ENCODE measurements at regions not wholly inside any gene's neighbourhood (a gene's known extent, or its start where the extent isn't known, plus 50 kb on each side); places are given as distances from the start of the nearest gene placed in this dataset.

GRCh38 chr18:25798046-25798445 is 292.4 kb downstream of the SS18 start:
- H3K4me1 ChIP-seq (ENCODE audit: insufficient read depth, low read length, poor library complexity, severe bottlenecking), result no peaks in the 10 kb centered on the region
- no peaks in the 10 kb centered on the region for H3K9me3 ChIP-seq (ENCODE audit: low read depth, low read length, poor library complexity, severe bottlenecking)
- TF ChIP-seq EZH2 (IDR thresholded peaks at IDR 0.05; ENCODE audit: borderline replicate concordance, low read depth, low read length, poor library complexity, severe bottlenecking) (no peak), CTCF (conservative IDR thresholded peaks at IDR 0.05; ENCODE audit: low read depth, low read length) (no peak)
- H3K4me3 ChIP-seq (ENCODE audit: low read depth, low read length, poor library complexity, severe bottlenecking), result no peak overlapping the region
- intact Hi-C loops (cut with micrococcal nuclease; ENCODE audit: unreplicated experiment), result no loop called here
- CTCF ChIA-PET, result no interaction called here
- POLR2A ChIA-PET (ENCODE audit: low non-redundant PET), result no interaction called here
- H3K36me3 ChIP-seq (ENCODE audit: insufficient read depth, low read length, poor library complexity, severe bottlenecking), result no peaks in the 10 kb centered on the region
- no peak overlapping the region for H3K27ac ChIP-seq (ENCODE audit: low read depth, low read length, poor library complexity, severe bottlenecking)
- BruUV-seq (replicated peaks), result no TSS peak
- H3K27me3 ChIP-seq (replicated peaks; ENCODE audit: insufficient read depth, low read depth, low read length, poor library complexity), result no peaks in the 10 kb centered on the region
- no peak for DNase-seq (ENCODE audit: low spot score)

- TF ChIP-seq CTCF (conservative IDR thresholded peaks at IDR 0.05; ENCODE audit: low read depth, low read length), result no peak
- TF ChIP-seq EZH2 (IDR thresholded peaks at IDR 0.05; ENCODE audit: borderline replicate concordance, low read depth, low read length, poor library complexity, severe bottlenecking), result no peak
- no peaks in the 10 kb centered on the region for H3K9me3 ChIP-seq (ENCODE audit: low read depth, low read length, poor library complexity, severe bottlenecking)
- no peak for DNase-seq (ENCODE audit: low spot score)
- intact Hi-C loops (cut with micrococcal nuclease; ENCODE audit: unreplicated experiment), result no loop called here
- H3K4me1 ChIP-seq (ENCODE audit: insufficient read depth, low read length, poor library complexity, severe bottlenecking), result no peaks in the 10 kb centered on the region
- CTCF ChIA-PET, result no interaction called here
- H3K4me3 ChIP-seq (ENCODE audit: low read depth, low read length, poor library complexity, severe bottlenecking), result no peak overlapping the region
- BruUV-seq (replicated peaks), result no TSS peak
- POLR2A ChIA-PET (ENCODE audit: low non-redundant PET), result no interaction called here
- no peak overlapping the region for H3K27ac ChIP-seq (ENCODE audit: low read depth, low read length, poor library complexity, severe bottlenecking)
- H3K27me3 ChIP-seq (replicated peaks; ENCODE audit: insufficient read depth, low read depth, low read length, poor library complexity), result no peaks in the 10 kb centered on the region
- no peaks in the 10 kb centered on the region for H3K36me3 ChIP-seq (ENCODE audit: insufficient read depth, low read length, poor library complexity, severe bottlenecking)
Measured at GRCh38 chr18:25795213-25795612, 295.2 kb downstream of the SS18 start.

- Histone ChIP-seq H3K4me1 (ENCODE audit: insufficient read depth, low read length, poor library complexity, severe bottlenecking) (no peaks in the 10 kb centered on the region), H3K36me3 (ENCODE audit: insufficient read depth, low read length, poor library complexity, severe bottlenecking) (no peaks in the 10 kb centered on the region), H3K27ac (ENCODE audit: low read depth, low read length, poor library complexity, severe bottlenecking) (no peak overlapping the region), H3K9me3 (ENCODE audit: low read depth, low read length, poor library complexity, severe bottlenecking) (no peaks in the 10 kb centered on the region), H3K4me3 (ENCODE audit: low read depth, low read length, poor library complexity, severe bottlenecking) (no peak overlapping the region), H3K27me3 (replicated peaks; ENCODE audit: insufficient read depth, low read depth, low read length, poor library complexity) (no peaks in the 10 kb centered on the region)
- TF ChIP-seq EZH2 (IDR thresholded peaks at IDR 0.05; ENCODE audit: borderline replicate concordance, low read depth, low read length, poor library complexity, severe bottlenecking) (no peak), CTCF (conservative IDR thresholded peaks at IDR 0.05; ENCODE audit: low read depth, low read length) (no peak)
- BruUV-seq (replicated peaks), result no TSS peak
- CTCF ChIA-PET, result no interaction called here
- POLR2A ChIA-PET (ENCODE audit: low non-redundant PET), result no interaction called here
- DNase-seq (ENCODE audit: low spot score), result no peak
- intact Hi-C loops (cut with micrococcal nuclease; ENCODE audit: unreplicated experiment), result no loop called here
Measured at GRCh38 chr18:25787276-25787675, 303.1 kb downstream of the SS18 start.

Data from A673 (cell line).